MCF 10A (cell line): ENCODE measurements at regions not wholly inside any gene's neighbourhood (a gene's known extent, or its start where the extent isn't known, plus 50 kb on each side); places are given as distances from the start of the nearest gene placed in this dataset.

Experiments used
- BruUV-seq: library from RNA; stranded (reverse); fragments of 400-500 nt; replicated peaks from 2 replicates; lab custom pipeline; 2021; lab: Mats Ljungman, UMichigan
- CTCF ChIA-PET: fragments of 300-600 bp; sonication (Branson Sonifier 250); formaldehyde crosslinking; extraction: SDS; loops from one replicate; lab custom pipeline; 2021; ENCODE audit warnings: antibody characterized with exemption, inconsistent platforms; lab: Yijun Ruan, JAX
- POLR2A ChIA-PET: fragments of 300-600, 350-650 bp; sonication (Branson Sonifier 250); formaldehyde crosslinking; extraction: SDS; loops from one replicate; lab custom pipeline; 2020; ENCODE audit warnings: antibody characterized with exemption, inconsistent platforms; lab: Yijun Ruan, JAX
- DNase-seq: peaks from one replicate; pipeline ENCODE4 v3.0.0-alpha.2; 2018; ENCODE audit not compliant: unreplicated experiment
- H3K27ac Mint-ChIP-seq: one replicate; pipeline ENCODE4 v1.8.0; 2022; ENCODE audit warnings: mild to moderate bottlenecking, low read depth, mixed read lengths; ENCODE audit not compliant: unreplicated experiment
- H3K27me3 Mint-ChIP-seq: one replicate; pipeline ENCODE4 v1.8.0; 2022; ENCODE audit warnings: mixed read lengths; ENCODE audit not compliant: insufficient read depth, unreplicated experiment
- H3K36me3 Mint-ChIP-seq: one replicate; pipeline ENCODE4 v1.8.0; 2022; ENCODE audit warnings: mild to moderate bottlenecking, moderate library complexity, mixed read lengths; ENCODE audit not compliant: insufficient read depth, unreplicated experiment
- H3K4me1 Mint-ChIP-seq: one replicate; pipeline ENCODE4 v1.8.0; 2022; ENCODE audit warnings: mixed read lengths; ENCODE audit not compliant: insufficient read depth, unreplicated experiment
- H3K4me3 Mint-ChIP-seq: one replicate; pipeline ENCODE4 v1.8.0; 2022; ENCODE audit warnings: mild to moderate bottlenecking, moderate library complexity, mixed read lengths; ENCODE audit not compliant: unreplicated experiment
- H3K9me3 Mint-ChIP-seq: one replicate; pipeline ENCODE4 v1.8.0; 2022; ENCODE audit warnings: mixed read lengths; ENCODE audit not compliant: unreplicated experiment
- CTCF ChIP-seq: fragments of 200-600 bp; IDR thresholded peaks from one replicate; pipeline ENCODE4 v1.8.0; 2022; ENCODE audit warnings: antibody characterized with exemption, mild to moderate bottlenecking; ENCODE audit not compliant: unreplicated experiment
- intact Hi-C: fragments of 100-400 bp; cut with micrococcal nuclease; formaldehyde crosslinking; loops from 2 replicates; pipeline ENCODE4 v1.14.1; 2022

- Mint-ChIP-seq H3K9me3 (no peaks in the 10 kb centered on the region), H3K4me3 (no peak overlapping the region), H3K27ac (no peak overlapping the region), H3K4me1 (peaks cover 6% of the 10 kb centered on the region), H3K36me3 (peaks cover 3% of the 10 kb centered on the region), H3K27me3 (peaks cover 3% of the 10 kb centered on the region)
- no peak for DNase-seq
- no peak for TF ChIP-seq CTCF
- no TSS peak for BruUV-seq
- POLR2A ChIA-PET: no interaction called here
- intact Hi-C loops: loop anchor here (1.0 to 2.0 kb wide), 3 partner anchors 247 to 515 kb away; no protein-coding TSS in a partner anchor
- CTCF ChIA-PET: interaction anchor here (0.6 to 4.7 kb wide), 14 partner anchors 22 to 1926 kb away, joined by 3 to 68 read pairs (median 4); no protein-coding TSS in a partner anchor
These were observed 50.2 kb upstream of the DACT2 start for GRCh38 chr6:168369786-168370185.

- peak; percentile 59 for DNase-seq
- peaks cover 6% of the 10 kb centered on the region for H3K4me1 Mint-ChIP-seq
- TF ChIP-seq CTCF: peak; percentile 83
- no peak overlapping the region for H3K4me3 Mint-ChIP-seq
- no peaks in the 10 kb centered on the region for H3K36me3 Mint-ChIP-seq
- CTCF ChIA-PET: interaction anchor here (0.6 to 4.7 kb wide), 14 partner anchors 22 to 558 kb away, joined by 3 to 68 read pairs (median 4); no protein-coding TSS in a partner anchor
- intact Hi-C loops: loop anchor here (1.0 to 2.0 kb wide), 3 partner anchors 246 to 514 kb away; no protein-coding TSS in a partner anchor
- BruUV-seq: no TSS peak
- no peak overlapping the region for H3K27ac Mint-ChIP-seq
- POLR2A ChIA-PET: no interaction called here
- peaks cover 10% of the 10 kb centered on the region for H3K27me3 Mint-ChIP-seq
- H3K9me3 Mint-ChIP-seq: no peaks in the 10 kb centered on the region
These were observed 50.9 kb upstream of the DACT2 start for GRCh38 chr6:168370310-168370991.

GRCh38 chr6:168371185-168371584 lies 51.6 kb upstream of the DACT2 start:
- ChIA-PET CTCF (interaction anchor here (0.6 to 4.7 kb wide), 9 partner anchors 19 to 519 kb away, joined by 3 to 68 read pairs (median 4); no protein-coding TSS in a partner anchor), POLR2A (no interaction called here)
- Mint-ChIP-seq H3K27me3 (peaks cover 17% of the 10 kb centered on the region), H3K9me3 (no peaks in the 10 kb centered on the region), H3K27ac (no peak overlapping the region), H3K4me3 (no peak overlapping the region), H3K36me3 (no peaks in the 10 kb centered on the region), H3K4me1 (peaks cover 6% of the 10 kb centered on the region)
- no peak for TF ChIP-seq CTCF
- intact Hi-C loops: loop anchor here (2.0 kb wide), 2 partner anchors 246 to 288 kb away; no protein-coding TSS in a partner anchor
- no peak for DNase-seq
- BruUV-seq: no TSS peak

- Mint-ChIP-seq H3K27me3 (peaks cover 21% of the 10 kb centered on the region), H3K4me1 (peaks cover 6% of the 10 kb centered on the region), H3K4me3 (no peak overlapping the region), H3K9me3 (no peaks in the 10 kb centered on the region), H3K27ac (no peak overlapping the region), H3K36me3 (no peaks in the 10 kb centered on the region)
- no TSS peak for BruUV-seq
- DNase-seq: no peak
- CTCF ChIA-PET: interaction anchor here (0.6 to 4.7 kb wide), 4 partner anchors 18 to 518 kb away, joined by 3 to 68 read pairs (median 12); no protein-coding TSS in a partner anchor
- TF ChIP-seq CTCF: no peak
- intact Hi-C loops: loop anchor here (2.0 kb wide), 2 partner anchors 245 to 287 kb away; no protein-coding TSS in a partner anchor
- POLR2A ChIA-PET: no interaction called here
These were observed 52.0 kb upstream of the DACT2 start for GRCh38 chr6:168371618-168371980.
